ENCODE measurements at regions not wholly inside any gene's neighbourhood (a gene's known extent, or its start where the extent isn't known, plus 50 kb on each side); places are given as distances from the start of the nearest gene placed in this dataset.

DNA sequence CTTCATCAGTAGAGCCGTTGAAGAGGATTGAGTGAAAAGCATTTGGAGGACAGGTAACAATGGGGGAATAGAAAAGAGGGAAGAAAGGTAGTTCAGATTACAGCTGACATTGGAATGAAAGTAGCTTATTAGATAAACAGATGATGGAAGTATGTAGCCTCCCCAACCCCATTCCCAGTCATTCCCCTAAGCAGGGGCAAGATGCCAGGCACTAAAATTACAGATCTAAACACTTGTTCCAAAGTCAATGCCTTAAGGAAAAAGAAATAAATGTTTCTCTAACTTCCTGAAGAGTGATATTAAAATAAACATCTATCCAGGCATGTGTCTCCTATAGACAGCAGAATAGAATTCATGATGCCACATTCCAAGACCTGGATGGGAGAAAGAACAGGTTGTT, 350.8 kb downstream of the PDGFC start:
- no peak overlapping the region for H3K4me3 ChIP-seq (ENCODE audit: low read length)
- TF ChIP-seq, protein P1, sequence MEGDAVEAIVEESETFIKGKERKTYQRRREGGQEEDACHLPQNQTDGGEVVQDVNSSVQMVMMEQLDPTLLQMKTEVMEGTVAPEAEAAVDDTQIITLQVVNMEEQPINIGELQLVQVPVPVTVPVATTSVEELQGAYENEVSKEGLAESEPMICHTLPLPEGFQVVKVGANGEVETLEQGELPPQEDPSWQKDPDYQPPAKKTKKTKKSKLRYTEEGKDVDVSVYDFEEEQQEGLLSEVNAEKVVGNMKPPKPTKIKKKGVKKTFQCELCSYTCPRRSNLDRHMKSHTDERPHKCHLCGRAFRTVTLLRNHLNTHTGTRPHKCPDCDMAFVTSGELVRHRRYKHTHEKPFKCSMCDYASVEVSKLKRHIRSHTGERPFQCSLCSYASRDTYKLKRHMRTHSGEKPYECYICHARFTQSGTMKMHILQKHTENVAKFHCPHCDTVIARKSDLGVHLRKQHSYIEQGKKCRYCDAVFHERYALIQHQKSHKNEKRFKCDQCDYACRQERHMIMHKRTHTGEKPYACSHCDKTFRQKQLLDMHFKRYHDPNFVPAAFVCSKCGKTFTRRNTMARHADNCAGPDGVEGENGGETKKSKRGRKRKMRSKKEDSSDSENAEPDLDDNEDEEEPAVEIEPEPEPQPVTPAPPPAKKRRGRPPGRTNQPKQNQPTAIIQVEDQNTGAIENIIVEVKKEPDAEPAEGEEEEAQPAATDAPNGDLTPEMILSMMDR (IDR thresholded peaks at IDR 0.05; ENCODE audit: insufficient read depth, low read depth, low read length, missing control alignments), result no peak
- no peak for DNase-seq (ENCODE audit: low read depth)

DNA sequence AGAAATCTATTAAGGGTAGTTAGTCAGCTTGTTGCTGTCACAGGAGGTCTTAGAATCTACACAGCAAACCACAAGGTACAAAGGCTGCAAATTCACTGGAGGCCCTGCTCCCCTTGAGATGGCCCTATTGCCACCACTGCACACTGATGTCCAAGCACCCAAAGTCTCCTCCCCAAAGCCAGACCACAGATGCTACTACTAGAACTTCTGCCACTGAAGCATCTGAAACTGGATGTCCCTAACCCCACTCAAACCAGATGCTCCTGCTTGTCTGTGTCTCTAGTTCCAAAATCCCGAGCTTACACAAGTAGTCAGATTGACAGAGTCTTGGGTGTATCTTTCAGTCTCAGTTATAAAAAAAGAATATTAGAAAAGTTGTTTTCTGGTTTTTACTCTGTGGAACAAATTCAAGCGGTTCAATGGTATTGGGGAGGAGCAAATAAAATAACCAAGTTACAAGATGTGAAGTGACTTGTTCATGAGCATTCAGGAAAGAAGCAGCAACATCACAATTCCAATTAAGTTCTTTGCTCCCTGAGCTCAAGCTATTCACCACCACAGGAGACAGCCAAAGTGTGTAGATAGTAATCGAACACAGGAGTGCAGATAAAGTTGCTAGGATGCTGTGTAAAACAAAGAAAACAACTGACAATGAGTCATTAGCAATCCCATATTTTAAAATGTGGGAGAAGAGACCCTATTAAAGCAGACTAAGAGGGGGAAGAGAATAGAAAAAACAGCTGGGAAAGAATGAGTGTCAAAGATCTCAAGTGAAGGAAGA, 352.3 kb downstream of the PDGFC start:
- TF ChIP-seq, protein P1 (IDR thresholded peaks at IDR 0.05; ENCODE audit: insufficient read depth, low read depth, low read length, missing control alignments), result no peak
- DNase-seq (ENCODE audit: low read depth), result no peak
- H3K4me3 ChIP-seq (ENCODE audit: low read length), result no peak overlapping the region

DNA sequence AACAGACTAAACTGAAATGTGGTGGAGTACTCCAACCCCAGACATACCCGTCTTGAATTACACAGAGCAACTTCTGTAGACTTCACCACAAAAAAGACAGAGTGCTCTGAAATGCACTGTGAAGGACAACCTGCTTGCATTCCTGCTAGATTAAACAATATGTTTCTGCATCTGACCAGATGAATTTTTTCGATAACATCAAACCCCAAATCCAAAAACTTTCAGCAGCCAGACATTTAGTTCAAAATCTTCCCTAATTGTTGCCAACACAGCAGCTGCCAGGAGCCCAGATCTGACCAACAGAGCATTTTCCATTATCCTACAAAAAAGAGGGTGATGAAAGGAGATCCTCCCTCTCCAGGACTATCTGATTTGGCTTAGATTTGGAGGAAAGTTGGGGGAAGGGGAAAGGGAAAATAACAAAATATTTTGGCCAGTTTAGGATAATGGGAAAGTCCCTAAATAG, 356.5 kb downstream of the PDGFC start:
- H3K4me3 ChIP-seq (ENCODE audit: low read length), result no peak overlapping the region
- TF ChIP-seq, protein P1 (IDR thresholded peaks at IDR 0.05; ENCODE audit: insufficient read depth, low read depth, low read length, missing control alignments), result no peak
- no peak for DNase-seq (ENCODE audit: low read depth)

DNA sequence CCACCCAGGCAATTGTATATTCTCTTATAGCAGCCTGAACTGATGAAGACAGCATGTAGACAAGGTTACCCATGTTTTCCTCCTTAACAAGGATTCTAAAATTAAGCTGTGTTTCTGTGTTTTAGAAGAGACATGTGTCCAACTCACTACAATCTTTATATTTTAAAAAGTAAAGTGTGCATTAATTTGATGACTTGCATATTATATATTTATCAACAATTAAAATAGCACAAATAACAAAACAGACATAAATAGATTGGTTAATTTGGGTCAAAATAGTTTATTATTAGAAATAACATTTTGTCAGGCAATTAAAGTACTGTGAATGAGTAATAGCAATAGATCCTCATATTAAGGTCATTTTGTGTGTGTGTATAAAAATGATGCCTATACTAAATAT, 357.1 kb downstream of the PDGFC start:
- DNase-seq (ENCODE audit: low read depth), result no peak
- H3K4me3 ChIP-seq (ENCODE audit: low read length), result no peak overlapping the region
- TF ChIP-seq, protein P1 (IDR thresholded peaks at IDR 0.05; ENCODE audit: insufficient read depth, low read depth, low read length, missing control alignments), result no peak

DNA sequence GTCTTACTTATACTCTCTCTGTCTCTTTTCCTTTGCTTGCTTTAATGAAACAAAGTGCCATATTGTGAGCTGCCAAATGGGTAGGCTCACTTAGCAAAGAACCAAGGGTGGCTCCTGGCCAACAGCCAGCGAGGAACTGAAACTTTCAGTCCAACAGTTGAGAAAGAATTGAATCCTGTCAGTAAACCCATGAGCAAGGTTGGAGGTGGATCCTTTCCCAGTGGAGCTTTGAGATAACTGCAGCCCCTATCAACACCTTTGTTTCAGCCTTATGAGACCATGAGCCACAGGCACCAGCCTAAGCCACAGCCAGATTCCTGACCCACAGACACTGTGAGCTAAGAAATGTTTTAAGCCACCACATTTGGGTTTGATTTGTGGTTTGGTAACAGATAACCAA, 362.2 kb downstream of the PDGFC start:
- TF ChIP-seq, protein P1 (IDR thresholded peaks at IDR 0.05; ENCODE audit: insufficient read depth, low read depth, low read length, missing control alignments), result no peak
- no peak for DNase-seq (ENCODE audit: low read depth)
- H3K4me3 ChIP-seq (ENCODE audit: low read length), result no peak overlapping the region

DNA sequence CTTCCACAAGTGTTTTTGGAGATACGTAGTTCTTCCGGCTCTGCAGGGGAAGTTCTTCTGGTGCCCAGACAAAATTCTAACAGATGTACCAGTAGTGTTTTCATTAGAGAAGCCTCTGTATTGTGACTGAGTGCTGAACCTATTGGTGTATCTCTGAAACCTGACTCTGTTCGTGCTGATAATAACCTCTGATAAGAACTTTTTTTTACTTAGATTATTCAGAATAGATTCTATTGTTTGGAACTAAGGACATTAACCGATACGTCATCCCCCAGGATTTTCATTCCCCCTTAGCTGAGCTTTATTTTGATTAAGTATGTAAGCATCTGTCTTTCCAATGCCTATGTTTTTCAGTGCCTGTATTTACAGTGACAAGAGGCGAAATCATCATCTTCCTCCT, 362.9 kb downstream of the PDGFC start:
- TF ChIP-seq, protein P1 (IDR thresholded peaks at IDR 0.05; ENCODE audit: insufficient read depth, low read depth, low read length, missing control alignments), result no peak
- no peak for DNase-seq (ENCODE audit: low read depth)
- no peak overlapping the region for H3K4me3 ChIP-seq (ENCODE audit: low read length)

DNA sequence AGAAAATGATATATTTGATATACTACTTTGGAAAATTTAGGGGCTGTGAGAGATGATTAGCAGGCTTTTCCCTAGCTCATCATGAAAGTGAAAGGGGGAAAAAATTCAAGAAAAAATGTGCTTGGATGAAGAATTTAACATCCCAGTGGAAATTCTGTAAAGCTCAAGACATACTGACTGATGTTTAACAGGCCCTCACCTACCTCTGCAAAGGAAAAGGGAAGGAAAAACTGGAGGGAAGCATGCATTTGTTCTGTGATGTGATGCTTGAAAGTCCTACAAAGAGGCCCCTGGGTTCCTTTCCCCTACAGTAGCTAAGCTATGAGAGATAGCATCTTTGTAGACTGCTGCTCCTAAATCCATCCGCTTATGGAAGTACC, 364.1 kb downstream of the PDGFC start:
- DNase-seq (ENCODE audit: low read depth), result no peak
- H3K4me3 ChIP-seq (ENCODE audit: low read length), result no peak overlapping the region
- TF ChIP-seq, protein P1 (IDR thresholded peaks at IDR 0.05; ENCODE audit: insufficient read depth, low read depth, low read length, missing control alignments), result no peak

Data from epithelial cell of esophagus (primary cell).